Adrenal gland (tissue), 5 donors: ENCODE measurements at regions not wholly inside any gene's neighbourhood (a gene's known extent, or its start where the extent isn't known, plus 50 kb on each side); places are given as distances from the start of the nearest gene placed in this dataset.

Source experiments
- POLR2A ChIP-seq, 2 donors: fragments of 450-650 bp; IDR thresholded peaks; one replicate each; pipeline ENCODE4 v1.6.1; 2017; ENCODE audit warnings: antibody characterized with exemption in 2 of 2, mild to moderate bottlenecking in 2 of 2, moderate library complexity in 1 of 2
- TF ChIP-seq, protein P1 (sequence below), 6 experiments: fragments of 450-650 bp in 4 of 6; fragments of 200-600 bp in 2 of 6; sonication (generic) in 1 of 6; IDR thresholded peaks; 1 replicate in 5 of 6; 2 replicates in 1 of 6; pipeline versions ENCODE4 v1.5.1 to v1.8.0; 2016 to 2021; ENCODE audit warnings: antibody characterized with exemption in 6 of 6, mild to moderate bottlenecking in 2 of 6, moderate library complexity in 1 of 6
- donor health status: DM: no; HTN: no; CAD: no.

DNA sequence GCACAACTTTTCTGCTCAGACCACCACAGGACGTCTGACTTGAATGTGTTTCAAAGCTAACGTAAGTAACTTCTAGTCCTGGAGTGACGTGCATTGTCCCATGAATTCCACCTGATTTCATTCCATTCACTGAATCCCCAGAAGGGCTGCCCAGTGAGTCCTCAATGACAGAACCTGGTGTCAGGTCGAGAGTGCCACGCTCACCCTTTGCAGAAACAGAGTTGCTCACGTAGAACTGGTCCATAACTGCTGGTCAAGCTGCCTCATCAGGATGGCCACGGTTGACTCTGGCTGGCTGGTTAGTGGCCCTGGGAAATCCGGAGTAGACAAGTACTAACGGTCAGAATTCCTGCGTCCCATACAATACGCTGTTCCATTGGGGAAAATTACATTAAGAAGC lies 50.6 kb upstream of the UBE3C start:
- TF ChIP-seq, protein P1, sequence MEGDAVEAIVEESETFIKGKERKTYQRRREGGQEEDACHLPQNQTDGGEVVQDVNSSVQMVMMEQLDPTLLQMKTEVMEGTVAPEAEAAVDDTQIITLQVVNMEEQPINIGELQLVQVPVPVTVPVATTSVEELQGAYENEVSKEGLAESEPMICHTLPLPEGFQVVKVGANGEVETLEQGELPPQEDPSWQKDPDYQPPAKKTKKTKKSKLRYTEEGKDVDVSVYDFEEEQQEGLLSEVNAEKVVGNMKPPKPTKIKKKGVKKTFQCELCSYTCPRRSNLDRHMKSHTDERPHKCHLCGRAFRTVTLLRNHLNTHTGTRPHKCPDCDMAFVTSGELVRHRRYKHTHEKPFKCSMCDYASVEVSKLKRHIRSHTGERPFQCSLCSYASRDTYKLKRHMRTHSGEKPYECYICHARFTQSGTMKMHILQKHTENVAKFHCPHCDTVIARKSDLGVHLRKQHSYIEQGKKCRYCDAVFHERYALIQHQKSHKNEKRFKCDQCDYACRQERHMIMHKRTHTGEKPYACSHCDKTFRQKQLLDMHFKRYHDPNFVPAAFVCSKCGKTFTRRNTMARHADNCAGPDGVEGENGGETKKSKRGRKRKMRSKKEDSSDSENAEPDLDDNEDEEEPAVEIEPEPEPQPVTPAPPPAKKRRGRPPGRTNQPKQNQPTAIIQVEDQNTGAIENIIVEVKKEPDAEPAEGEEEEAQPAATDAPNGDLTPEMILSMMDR (IDR thresholded peaks at IDR 0.05): no peak
- TF ChIP-seq POLR2A (IDR thresholded peaks at IDR 0.05): no peak
